GM21529 (cell line): ENCODE measurements at regions not wholly inside any gene's neighbourhood (a gene's known extent, or its start where the extent isn't known, plus 50 kb on each side); places are given as distances from the start of the nearest gene placed in this dataset.

Experiments
- ATAC-seq: cut with Tn5 transposase; IDR thresholded peaks from one replicate; pipeline ENCODE4 v1.9.1; 2021; ENCODE audit not compliant: unreplicated experiment

DNA sequence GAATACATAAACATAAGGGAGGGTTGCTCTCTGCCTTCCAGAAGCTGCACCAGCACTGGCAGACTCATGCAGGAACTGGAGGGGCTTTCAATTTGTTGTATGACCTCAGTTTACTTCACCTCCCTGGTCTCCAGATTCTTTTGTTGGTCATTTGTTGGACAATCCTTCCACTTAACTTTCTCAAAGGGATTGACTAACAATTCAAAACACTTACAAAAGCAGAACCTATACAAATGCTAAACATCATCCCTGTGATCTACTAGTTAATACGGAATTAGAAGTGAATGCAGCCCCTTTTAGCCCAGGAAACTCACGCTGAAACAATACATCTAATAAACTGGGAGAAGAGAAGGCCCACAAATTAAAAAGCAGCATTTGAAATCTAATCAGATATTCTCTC lies 404.6 kb upstream of the BRINP1 start:
- ATAC-seq, result no peak

DNA sequence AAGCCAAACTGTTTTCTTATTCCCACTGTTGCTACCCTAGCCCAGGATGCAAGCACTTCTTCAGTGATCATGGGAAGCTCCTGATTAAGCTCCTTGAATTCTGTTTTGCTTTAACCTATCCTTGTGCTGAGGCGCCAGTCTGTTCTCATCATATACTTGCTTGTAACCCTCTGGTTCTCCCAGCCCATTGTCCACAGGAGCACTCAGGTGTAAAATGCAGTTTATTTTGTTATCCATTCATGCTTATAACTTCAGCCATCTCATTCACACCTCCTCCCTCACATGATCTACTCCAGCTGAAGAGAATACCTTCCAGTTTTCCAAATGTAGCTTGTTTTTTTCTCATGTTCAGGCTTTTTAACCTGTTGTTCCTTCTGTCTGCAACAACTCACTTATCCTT lies 402.1 kb upstream of the BRINP1 start:
- no peak for ATAC-seq

DNA sequence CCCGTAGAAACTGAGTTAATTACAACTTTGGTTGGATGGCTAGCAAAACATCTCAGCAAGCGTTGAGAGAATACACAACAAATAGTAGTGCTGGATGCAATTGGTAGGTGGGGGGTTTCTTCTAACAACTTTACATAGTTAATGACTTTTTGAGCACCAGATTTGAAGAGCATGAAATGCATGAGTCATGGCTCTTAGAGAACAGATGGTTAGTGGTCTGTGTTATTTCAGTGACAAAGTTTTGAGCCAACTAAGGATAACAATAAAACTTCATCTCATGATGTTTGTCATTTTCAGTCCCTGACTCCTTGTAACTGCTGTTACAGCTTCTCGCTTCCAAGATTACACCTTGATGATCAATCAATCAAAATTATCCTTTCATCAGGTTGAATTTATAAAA lies 399.0 kb upstream of the BRINP1 start:
- ATAC-seq, result no peak

DNA sequence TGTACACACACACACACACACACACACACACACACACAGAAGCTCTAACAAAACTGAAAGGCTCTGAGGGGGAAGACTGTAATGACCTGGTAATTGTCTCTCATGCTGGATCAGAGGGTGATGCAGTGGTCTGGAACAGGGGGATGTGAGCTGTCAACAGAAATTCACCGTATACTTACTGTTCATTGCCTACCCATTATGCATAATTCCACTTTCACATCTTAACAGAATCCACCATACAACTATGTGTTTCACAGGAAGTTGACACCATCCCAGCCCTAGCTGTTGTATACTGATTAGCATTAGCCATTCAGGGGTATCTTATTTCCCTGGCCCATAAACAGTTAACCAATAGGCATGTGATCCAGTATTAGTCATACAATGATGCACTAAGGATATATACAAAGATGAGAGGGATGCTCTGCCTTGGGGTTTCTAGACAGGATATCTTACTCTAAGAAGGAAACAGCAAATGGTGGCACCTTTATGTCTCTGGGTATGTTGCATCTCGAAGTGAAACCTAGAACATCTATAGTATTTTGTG lies 396.5 kb upstream of the BRINP1 start:
- ATAC-seq, result no peak

DNA sequence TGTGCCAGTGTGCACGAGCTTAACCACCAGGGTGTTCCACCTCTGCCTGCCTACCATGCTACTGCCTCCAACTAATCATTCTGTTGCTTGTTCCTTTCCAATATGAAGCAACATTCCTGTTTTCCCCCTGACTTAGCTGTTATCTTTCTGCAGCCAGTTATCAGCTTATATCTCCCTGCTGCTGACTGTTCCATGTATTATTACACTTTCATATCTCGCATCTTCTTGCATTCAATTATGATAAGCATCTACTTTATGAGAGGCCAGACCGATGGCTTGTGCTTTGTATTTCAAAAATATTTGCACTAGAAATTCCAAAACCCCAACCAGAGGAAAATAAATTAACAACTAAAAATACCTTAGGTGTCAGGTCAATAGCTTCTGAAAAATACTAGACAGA lies 394.0 kb upstream of the BRINP1 start:
- no peak for ATAC-seq

DNA sequence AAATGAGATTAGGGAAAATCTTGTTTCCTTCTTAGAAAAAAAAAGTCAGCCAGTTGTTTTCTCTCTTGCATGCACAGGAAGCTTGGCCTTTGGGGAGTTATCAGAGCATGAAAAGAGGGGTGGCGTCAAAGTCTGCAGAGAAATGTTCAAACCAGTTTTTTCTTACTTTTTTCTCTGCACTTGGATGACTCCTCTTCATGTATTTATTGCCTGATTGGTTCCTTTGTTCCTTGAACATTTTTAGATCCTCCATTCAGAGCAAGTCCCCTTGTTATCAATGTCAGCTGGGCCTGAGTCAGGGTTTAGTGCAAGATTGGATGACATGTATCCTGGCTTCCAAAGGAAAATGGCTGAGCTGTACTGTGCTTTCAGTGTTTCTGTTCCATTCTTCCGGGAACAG lies 392.6 kb upstream of the BRINP1 start:
- ATAC-seq, result no peak

DNA sequence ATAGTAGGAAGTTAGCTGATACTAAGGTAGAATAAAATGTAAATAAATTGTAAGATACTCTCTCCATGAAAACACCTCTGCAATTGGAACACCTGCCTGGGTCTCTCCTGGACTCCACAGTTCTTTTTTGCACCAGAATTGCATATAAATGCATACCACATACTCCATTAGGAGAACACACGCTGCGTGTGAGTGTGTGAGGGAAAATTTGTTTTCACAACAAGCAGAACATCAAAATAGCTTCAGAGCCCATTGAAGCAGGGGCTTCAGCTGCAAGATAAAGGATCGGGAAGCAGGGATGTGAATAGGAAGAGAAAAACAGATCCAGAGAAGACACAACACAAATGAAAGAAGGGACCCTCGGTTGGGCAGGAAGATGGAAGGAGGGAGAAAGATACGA lies 389.8 kb upstream of the BRINP1 start:
- ATAC-seq, result no peak

DNA sequence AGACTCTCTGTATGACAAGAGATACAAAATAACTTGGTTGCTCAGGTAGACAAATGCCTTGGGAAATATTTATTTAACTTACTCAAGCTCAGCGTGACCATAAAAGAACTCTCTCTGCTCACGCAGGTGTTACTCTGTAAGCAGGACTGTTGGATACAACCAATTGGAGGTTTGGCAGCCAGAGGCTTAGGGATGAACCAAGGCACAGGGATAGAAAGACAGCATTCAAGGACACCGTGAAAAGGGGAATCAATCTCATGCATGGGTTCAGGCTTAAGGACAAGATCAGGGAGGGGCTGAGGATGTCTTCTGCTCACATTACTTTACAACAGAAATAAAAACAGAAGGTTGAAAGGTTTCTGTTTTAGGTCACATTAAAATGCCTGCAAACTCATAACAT lies 389.0 kb upstream of the BRINP1 start:
- no peak for ATAC-seq

DNA sequence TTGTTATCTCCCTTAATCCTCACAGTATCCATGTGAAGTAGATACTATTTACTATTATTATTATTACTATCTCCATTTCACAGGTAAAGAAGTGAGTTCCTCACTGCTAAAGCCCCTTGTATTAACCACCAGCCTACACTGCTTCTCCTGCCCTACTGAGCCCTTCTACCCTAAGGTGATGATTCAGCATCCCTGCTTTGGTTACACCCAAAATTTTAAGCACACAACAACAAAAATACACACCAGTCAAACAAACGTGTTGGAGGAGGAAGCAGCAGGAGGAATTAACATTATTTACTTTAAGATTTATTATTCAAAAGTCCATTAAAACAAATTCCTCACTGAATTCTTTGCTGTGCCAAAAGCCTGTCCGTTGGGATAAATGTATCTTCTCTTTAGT lies 370.2 kb upstream of the BRINP1 start:
- no peak for ATAC-seq

DNA sequence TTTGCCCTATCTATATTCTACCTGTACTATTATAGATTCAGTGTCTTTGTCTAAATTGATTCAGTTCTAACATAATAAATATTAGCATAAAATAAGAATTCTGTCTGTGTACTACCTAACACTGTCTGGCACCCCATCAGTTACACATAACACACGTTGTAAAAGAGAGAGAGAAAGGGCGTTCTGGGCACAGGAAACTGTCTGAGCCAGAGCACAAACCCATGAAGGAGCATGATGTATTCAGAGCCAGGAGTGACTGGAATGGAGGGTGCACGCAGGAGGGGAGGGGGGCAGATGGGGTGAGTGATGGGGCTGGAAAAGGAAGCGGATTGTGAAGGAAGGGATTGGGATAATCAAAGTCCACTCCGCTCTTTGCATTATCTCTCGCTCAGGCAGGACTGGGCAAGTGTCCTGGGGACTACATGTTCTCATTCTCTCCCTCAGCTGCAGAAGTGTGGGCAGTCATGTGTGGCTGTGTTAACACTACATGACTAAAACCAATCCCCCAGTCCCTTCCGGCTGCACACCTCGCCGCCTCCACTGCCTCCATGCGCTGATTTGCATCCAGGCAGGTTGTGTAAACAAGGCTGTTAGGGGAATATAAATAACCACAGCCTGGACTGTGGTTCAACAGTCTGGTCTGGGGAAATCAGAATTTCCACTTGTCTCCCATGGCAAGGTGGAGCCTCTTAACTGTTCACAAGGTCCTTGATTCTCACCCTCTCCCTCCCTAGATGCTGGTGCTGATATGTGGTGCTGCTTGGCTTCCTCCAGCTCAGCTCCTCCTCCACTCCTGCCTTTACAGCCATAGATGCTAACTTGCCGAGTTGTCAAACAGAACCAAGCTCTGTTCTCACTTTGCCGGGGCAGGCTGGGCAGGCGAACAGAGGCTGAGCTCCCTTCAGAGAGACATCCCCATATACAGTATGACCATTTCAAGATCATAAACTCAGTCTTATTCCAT lies 367.5 kb upstream of the BRINP1 start:
- peak; percentile 100 for ATAC-seq

DNA sequence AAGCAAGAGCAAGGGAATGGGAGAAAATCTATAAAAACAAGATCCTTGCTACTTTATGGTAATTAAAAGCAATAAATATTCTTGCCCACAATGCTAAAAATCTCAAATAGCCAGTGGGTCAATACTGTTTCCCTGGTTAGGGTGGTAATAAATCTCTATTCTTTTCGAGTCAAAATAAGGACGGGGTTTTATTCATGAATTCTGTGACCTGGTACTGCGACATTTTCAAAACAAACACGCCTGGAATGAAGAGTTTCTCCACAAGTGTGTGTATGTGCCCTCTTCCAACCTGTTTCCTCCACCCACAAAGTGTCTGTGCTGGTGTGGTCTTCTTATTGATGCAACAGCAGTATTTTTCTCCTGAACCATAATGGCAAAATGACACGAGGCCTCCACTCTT lies 358.8 kb upstream of the BRINP1 start:
- no peak for ATAC-seq

DNA sequence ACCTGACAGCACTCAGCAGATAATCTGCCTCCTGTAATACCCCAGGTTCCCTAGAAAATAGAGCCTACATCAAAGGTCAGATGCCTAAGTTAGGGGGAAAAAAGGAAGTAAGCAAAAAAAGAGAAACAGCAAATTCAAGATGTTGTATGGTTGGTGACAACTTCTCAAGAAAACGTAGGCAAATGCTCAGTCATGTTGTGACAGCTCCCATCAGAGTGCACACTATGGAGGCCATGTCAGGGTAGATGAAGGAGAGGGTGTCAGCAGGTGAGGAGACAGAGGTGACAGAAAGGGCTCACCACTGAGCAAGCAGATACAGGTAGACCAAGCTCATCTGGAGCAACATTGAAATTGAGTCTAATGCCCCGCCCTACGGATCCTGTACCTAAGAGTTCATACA lies 356.8 kb upstream of the BRINP1 start:
- ATAC-seq, result no peak

DNA sequence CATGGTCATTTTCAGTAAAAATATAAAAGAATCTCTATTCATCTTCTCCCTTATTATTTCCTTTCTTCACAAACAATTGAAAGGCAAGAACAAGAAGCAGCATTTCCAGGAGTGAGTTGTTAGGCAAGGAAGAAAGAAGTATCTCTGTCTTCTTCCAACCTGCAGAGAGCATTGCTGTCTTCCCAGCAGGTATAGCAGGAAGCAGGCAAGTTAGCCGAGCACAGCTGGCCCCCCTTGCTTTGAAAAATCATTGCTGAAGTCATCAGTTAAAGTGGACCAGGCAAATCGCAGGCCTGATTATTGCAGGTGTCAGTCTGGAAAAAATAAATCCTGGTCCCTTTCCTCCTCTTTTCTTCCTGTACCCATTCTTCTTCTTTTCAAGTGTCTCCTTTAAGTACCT lies 353.1 kb upstream of the BRINP1 start:
- no peak for ATAC-seq

DNA sequence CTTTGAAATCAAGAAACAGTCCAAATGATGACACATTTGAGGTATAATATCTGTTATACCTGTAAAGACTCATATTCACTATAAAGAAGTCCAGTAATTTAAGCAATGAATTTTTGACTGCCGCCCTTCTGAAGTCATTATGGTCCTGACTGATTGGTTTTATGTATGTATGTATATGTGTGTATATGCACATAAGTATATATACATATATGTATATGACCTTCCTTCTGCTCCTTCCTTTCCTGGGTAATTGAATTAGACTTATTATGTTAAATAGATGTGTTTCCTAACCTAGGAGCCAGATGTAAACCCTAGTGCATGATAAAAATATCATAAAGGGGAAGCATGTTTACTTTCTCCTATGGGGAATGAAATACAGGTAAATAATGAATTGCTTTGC lies 343.1 kb upstream of the BRINP1 start:
- no peak for ATAC-seq

DNA sequence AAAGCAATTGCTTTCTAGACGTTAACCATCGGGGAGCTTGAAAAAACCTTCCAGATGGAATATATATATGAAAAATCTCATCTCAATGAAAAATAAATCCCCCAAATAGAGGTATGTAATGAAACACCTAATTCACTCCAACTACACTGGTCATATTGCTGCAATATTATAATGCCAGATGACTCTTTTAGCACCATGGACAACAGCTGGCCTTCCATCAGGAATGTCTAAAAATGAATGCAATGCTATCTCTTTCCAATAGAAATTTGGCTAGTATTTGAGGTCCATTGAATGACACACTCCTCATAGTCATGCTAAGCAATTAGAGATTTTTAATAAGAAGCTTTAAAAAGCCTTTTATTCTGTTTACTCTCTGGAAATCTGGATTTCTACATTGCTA lies 340.2 kb upstream of the BRINP1 start:
- no peak for ATAC-seq

DNA sequence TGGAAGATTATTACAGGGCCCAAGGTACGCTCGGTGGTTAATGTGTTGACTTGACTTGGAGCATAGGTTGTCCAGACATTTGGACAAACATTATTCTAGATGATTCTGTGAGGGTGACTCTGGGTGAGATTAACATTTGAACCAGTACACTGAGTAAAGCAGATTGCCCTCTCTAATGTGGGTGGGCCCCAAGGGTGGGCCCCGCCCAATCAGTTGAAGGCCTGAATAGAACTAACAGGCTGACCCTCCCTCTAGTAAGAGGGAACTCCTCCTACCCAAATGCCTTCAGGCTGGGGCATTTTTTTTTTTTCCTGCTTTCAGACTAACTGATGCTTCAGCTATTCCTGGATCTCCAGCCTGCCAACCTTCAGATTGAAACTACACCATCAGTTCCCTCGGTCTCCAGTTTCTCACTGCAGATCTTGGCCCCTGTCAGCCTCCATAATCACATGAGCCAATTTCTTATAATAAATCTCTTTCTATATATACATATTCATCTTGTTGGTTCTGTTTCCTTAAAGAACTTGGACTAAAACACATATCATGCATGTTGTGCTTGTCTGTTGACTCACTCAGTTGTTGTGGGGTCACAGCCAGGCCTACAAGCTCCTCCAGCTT lies 338.1 kb upstream of the BRINP1 start:
- ATAC-seq, result no peak

DNA sequence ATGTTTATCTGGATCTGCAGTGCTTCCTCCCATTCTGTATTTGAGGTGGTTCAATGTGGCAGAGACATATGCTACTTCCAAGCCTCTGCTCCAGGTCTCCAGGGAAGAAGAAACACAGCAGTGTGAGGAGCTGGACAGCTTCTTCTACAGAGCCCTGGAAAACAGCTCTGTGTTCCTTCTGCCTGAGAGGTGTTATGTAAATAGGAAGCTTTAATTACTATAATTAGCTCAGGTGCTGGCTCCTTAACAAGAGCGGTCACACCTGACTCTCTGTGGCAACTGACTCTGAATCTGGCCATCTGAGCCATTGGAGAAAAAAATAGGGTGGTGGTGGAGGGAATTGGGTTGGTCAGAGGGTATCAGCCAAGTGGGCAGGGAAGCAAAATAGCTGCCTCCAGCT lies 332.4 kb upstream of the BRINP1 start:
- ATAC-seq, result no peak

DNA sequence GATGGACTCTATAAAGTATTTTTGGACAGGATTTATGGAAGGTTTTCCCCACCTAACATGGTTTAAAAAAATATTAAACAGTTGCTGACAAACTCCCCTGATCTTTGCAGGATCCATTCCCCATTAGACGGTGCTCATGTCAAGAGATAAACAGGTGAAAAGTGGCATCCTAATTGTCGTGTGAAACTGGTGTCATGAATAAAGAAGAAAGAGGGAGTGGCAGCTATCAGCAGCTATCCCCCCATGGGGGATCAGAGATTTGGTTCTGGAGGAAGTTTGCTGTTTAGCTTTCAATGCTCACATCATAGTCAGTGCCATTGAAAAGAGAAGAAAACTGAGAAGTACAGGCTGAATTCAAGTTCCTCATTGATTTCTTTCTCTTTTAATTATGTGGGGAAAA lies 329.3 kb upstream of the BRINP1 start:
- ATAC-seq, result no peak

DNA sequence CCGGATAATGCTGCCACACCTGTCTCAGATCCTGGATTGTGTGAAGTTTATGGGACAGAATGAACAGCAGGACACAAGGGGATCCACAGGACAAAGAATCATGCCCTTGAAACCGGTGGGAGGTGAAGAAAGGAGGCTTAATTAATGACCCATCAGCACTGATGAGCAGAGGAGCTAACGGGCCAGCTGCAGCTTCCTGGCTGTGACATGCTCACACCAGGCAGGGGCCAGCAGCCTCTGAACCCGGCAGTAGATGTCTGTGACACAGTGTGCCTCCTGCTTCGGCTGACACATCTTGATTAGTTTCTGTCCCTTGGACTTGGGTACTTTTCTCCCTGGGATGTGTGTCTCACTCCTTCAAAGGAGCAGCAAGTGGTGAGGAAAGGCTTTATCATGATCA lies 328.8 kb upstream of the BRINP1 start:
- ATAC-seq, result no peak

DNA sequence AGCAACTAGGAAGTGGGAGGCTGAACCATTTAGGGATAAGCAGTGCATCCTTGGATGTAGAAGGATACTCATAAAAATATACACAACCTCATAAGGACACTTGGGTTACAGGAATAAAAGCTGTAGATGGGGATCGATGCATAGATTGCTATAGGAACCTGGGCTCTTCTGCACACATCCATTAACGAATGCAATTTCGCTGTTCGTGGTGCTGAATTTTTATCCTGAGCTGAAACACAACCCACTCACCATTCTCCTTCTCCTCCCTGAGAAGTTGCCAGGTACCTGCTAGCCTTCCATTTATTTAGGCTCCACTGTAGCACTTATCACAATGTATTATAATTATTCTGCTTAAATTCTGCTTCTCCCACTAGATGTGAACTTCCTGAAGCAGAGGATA lies 320.6 kb upstream of the BRINP1 start:
- ATAC-seq, result no peak

DNA sequence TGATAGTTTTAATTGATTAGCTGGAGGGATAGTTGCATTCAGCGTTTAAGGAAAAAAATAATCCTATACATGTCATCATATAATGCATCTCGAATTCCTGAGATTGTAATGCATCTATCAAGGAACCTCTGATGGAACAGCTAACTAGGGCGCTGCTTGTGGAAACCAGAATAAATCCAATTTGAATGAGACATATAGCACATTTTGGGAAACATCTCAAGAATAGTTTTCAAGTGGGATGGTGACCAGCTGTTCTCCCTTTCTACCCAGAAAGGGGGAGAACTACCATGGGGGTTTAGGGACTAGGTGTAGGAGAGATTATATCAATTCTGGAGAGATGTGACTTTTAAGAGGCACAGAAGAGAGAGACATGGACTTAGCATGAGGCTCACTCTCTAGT lies 319.3 kb upstream of the BRINP1 start:
- no peak for ATAC-seq

DNA sequence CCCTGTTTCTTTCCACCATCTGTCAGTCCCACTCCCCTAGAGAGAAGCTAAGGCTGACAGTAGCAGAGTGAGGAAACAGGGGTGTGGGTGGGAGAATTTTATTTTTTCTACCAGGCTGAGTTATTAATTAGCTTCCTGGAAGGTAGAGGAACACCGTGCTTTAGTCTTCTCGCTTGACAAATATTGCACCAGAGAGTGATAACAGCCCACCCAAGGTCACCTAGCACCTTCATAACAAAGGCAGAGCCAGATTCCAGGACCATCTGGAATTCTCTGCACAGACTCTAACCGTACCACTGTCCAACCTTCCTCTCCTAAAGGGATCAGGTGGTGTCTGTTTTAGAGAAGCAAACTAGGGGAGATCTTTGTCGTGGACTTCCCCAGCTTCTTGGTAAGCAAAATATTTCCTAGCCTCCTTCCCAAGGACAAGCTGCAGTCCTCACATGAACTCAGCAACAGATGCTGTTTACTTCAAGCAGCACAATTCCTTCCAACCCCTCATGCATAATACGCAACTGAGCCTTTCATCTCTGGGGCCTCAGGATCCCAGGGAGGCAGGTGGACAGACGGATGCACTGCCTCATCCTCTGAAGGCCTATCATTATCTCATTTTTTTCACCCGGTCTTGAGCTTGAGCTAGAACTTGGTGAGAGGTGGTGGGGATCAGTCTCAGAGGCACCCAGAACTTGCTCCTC lies 308.7 kb upstream of the BRINP1 start:
- no peak for ATAC-seq
